Thyroid gland (tissue), 4 donors: ENCODE measurements at regions not wholly inside any gene's neighbourhood (a gene's known extent, or its start where the extent isn't known, plus 50 kb on each side); places are given as distances from the start of the nearest gene placed in this dataset.

Source experiments
- DNase-seq, 2 donors: peaks; one replicate each; pipeline ENCODE4 v3.0.0-alpha.2; 2019
- H3K27ac ChIP-seq, 3 donors: fragments of 200-600 bp; sonication (generic); 1 replicate in 2 of 3; 2 replicates in 1 of 3; pipeline ENCODE4 v1.5.1; 2016 to 2019; ENCODE audit warnings: mild to moderate bottlenecking in 1 of 3, moderate library complexity in 1 of 3
- H3K27me3 ChIP-seq: fragments of 200-600 bp; sonication (generic); one replicate; pipeline ENCODE4 v1.5.1; 2019
- H3K36me3 ChIP-seq, 2 donors: fragments of 200-600 bp; sonication (generic); one replicate each; pipeline ENCODE4 v1.5.1; 2016 to 2019
- H3K4me1 ChIP-seq, 2 donors: fragments of 200-600 bp; sonication (generic); one replicate each; pipeline ENCODE4 v1.5.1; 2017 to 2019
- H3K4me3 ChIP-seq, 3 donors: fragments of 200-600 bp; sonication (generic); replicated peaks in 1 of 3; 1 replicate in 2 of 3; 2 replicates in 1 of 3; pipeline ENCODE4 v1.5.1; 2016; ENCODE audit warnings: mild to moderate bottlenecking in 1 of 3
- H3K9me3 ChIP-seq: fragments of 200-600 bp; sonication (generic); one replicate; pipeline ENCODE4 v1.5.1; 2017
- POLR2A ChIP-seq, 2 donors: fragments of 450-650 bp; IDR thresholded peaks; one replicate each; pipeline ENCODE4 v1.6.1; 2017; ENCODE audit warnings: antibody characterized with exemption in 2 of 2, mild to moderate bottlenecking in 2 of 2, moderate library complexity in 1 of 2
- WGBS, 2 donors: methylation state at CpG; one replicate each; pipeline ENCODE4 v1.1.5; 2017; 5-methylcytosine and 5-hydroxymethylcytosine counted together
- intact Hi-C: fragments of 100-400 bp; cut with DNase I; formaldehyde crosslinking; loops from one replicate; pipeline ENCODE4 v1.15.1; 2023
- TF ChIP-seq, protein P1 (sequence below), 6 experiments: fragments of 200-600 bp in 3 of 6; fragments of 450-650 bp in 3 of 6; sonication (generic) in 3 of 6; IDR thresholded peaks; one replicate each; pipeline ENCODE4 v1.5.1; 2016 to 2019; ENCODE audit warnings: antibody characterized with exemption in 6 of 6, mild to moderate bottlenecking in 2 of 6, inconsistent platforms in 1 of 6, moderate library complexity in 1 of 6

DNA sequence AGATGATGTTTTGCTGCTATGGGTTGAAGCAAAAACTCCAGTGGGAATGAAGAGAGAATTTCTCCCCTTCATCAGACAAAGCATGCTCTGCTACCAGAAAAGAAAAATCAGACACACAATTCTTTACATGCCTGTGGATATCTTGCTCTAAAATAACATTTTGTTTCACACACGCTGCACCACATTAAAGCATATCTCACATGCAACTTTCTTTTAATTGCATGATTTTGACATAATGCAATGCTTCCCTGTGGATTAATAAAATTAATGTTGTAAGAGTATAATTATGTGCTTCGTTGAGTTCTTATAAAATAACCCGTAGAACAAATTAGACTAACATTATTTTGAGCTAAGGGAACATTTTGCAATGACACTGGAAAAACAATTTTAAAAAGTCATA is 2230.7 kb downstream of the PCDH7 start:
- no peak for DNase-seq
- Histone ChIP-seq H3K27me3 (no peaks in the 10 kb centered on the region), H3K36me3 (no peaks in the 10 kb centered on the region), H3K27ac (no peak overlapping the region), H3K4me1 (no peaks in the 10 kb centered on the region), H3K4me3 (no peak overlapping the region), H3K9me3 (no peaks in the 10 kb centered on the region)
- WGBS, 2 donors: 85 to 92% methylated on average over 3 of the region's 3 CpGs
- no peak for TF ChIP-seq POLR2A (IDR thresholded peaks at IDR 0.05)
- TF ChIP-seq, protein P1, sequence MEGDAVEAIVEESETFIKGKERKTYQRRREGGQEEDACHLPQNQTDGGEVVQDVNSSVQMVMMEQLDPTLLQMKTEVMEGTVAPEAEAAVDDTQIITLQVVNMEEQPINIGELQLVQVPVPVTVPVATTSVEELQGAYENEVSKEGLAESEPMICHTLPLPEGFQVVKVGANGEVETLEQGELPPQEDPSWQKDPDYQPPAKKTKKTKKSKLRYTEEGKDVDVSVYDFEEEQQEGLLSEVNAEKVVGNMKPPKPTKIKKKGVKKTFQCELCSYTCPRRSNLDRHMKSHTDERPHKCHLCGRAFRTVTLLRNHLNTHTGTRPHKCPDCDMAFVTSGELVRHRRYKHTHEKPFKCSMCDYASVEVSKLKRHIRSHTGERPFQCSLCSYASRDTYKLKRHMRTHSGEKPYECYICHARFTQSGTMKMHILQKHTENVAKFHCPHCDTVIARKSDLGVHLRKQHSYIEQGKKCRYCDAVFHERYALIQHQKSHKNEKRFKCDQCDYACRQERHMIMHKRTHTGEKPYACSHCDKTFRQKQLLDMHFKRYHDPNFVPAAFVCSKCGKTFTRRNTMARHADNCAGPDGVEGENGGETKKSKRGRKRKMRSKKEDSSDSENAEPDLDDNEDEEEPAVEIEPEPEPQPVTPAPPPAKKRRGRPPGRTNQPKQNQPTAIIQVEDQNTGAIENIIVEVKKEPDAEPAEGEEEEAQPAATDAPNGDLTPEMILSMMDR (IDR thresholded peaks at IDR 0.05): no peak
- intact Hi-C loops: no loop called here

DNA sequence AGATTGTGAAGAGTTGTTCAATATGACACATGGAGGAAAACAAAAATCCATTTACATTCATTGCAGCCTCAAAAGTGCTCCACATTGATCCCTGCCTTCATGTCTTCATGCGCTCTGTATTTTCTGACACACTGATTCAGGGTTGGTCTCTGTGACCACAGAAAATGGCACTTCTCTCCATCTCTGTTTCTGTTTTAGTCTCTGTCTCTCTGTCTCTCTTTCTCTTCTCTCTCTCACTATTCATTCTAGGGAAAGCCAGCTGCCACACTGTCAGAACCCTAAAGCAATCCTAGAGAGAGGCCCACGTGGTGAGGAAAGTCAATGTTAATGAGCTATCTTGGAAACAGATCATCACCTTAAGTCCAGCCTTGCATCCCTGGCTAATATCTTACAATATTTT is 2238.4 kb downstream of the PCDH7 start:
- Histone ChIP-seq H3K9me3 (no peaks in the 10 kb centered on the region), H3K4me1 (no peaks in the 10 kb centered on the region), H3K4me3 (no peak overlapping the region), H3K27me3 (no peaks in the 10 kb centered on the region), H3K36me3 (no peaks in the 10 kb centered on the region), H3K27ac (no peak overlapping the region)
- no peak for DNase-seq
- no peak for TF ChIP-seq POLR2A (IDR thresholded peaks at IDR 0.05)
- TF ChIP-seq, protein P1 (IDR thresholded peaks at IDR 0.05): no peak
- WGBS, 2 donors: 70 to 75% methylated on average over 2 of the region's 2 CpGs
- intact Hi-C loops: no loop called here

DNA sequence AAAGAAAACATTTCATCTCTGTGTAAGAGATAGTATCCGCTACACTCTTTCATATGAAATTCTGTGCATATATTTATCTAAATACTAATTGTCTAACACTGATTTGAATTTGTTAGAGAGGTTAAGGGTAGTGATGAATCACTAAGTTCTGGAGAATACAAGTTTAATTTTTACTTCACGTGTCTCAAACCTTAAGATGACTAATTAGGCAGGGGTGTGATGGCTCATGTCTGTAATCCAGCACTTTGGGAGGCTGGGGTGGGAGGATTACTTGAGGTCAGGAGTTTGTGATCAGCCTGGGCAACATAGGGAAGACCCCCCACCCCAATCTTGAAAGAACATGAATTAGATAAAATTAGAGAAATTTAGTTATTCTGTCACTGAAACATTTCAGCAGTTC is 2241.9 kb downstream of the PCDH7 start:
- TF ChIP-seq POLR2A (IDR thresholded peaks at IDR 0.05): no peak
- TF ChIP-seq, protein P1 (IDR thresholded peaks at IDR 0.05): no peak
- H3K36me3 ChIP-seq: no peaks in the 10 kb centered on the region
- no peak for DNase-seq
- H3K4me1 ChIP-seq: no peaks in the 10 kb centered on the region
- H3K27me3 ChIP-seq: no peaks in the 10 kb centered on the region
- no peak overlapping the region for H3K4me3 ChIP-seq
- no peak overlapping the region for H3K27ac ChIP-seq
- no peaks in the 10 kb centered on the region for H3K9me3 ChIP-seq
- 84 to 87% methylated on average over 2 of the region's 2 CpGs for WGBS, 2 donors
- intact Hi-C loops: no loop called here

DNA sequence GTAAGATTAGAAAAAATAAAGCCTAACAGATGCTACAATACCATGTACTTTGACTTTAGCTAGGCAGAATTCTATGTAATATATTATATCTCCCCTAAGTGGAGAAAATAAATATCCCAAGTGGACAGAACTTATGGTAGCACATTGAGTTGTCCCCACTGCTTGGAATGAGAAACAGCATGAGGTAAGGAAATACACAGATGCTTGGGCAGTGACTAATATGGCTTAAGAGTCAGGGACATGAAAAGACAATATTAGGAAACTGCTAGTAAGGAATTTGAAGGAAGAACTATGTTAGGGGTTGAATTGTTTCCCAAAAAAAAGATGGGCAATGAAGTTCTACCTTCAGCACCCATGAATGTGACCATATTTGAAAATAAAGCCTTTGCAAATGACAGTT is 2265.1 kb downstream of the PCDH7 start:
- H3K9me3 ChIP-seq: no peaks in the 10 kb centered on the region
- no peaks in the 10 kb centered on the region for H3K4me1 ChIP-seq
- no peaks in the 10 kb centered on the region for H3K27me3 ChIP-seq
- TF ChIP-seq, protein P1 (IDR thresholded peaks at IDR 0.05): no peak
- TF ChIP-seq POLR2A (IDR thresholded peaks at IDR 0.05): no peak
- no peak overlapping the region for H3K4me3 ChIP-seq
- no peaks in the 10 kb centered on the region for H3K36me3 ChIP-seq
- intact Hi-C loops: no loop called here
- no peak overlapping the region for H3K27ac ChIP-seq
- no peak for DNase-seq

DNA sequence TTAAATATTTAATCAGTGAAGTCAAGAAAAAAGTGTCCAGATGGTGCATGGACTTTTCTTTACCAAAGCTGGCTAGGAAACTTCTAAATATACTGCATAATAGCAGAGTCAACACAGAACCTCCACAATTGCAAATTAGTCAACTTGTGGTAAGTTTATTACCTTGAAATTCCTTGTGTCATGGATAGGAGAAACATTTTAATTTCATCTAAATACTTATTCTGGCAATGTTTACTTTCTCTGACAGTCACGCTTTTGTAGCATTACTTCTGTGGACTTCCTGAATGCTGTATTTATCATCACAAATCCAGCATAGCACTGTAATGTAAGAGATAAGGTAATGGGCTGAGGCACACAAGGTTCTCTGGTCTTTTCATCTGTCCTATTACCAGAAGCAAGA is 2266.1 kb downstream of the PCDH7 start:
- 52 to 82% methylated on average over 1 of the region's 1 CpG for WGBS, 2 donors

More for the DNA sequence above, 2266.1 kb downstream of the PCDH7 start:
- Histone ChIP-seq H3K4me1 (no peaks in the 10 kb centered on the region), H3K9me3 (no peaks in the 10 kb centered on the region), H3K27me3 (no peaks in the 10 kb centered on the region), H3K27ac (no peak overlapping the region), H3K4me3 (no peak overlapping the region), H3K36me3 (no peaks in the 10 kb centered on the region)
- DNase-seq: no peak
- intact Hi-C loops: no loop called here
- TF ChIP-seq, protein P1 (IDR thresholded peaks at IDR 0.05): no peak
- TF ChIP-seq POLR2A (IDR thresholded peaks at IDR 0.05): no peak
